DOHH2 (cell line): ENCODE measurements at regions not wholly inside any gene's neighbourhood (a gene's known extent, or its start where the extent isn't known, plus 50 kb on each side); places are given as distances from the start of the nearest gene placed in this dataset.

Experiments used
- H3F3A ChIP-seq: fragments of 200-600 bp; sonication (generic), shearing (Covaris generic); 2 replicates; pipeline ENCODE4 v1.6.0; 2016; ENCODE audit warnings: antibody characterized with exemption, mild to moderate bottlenecking; ENCODE audit not compliant: control insufficient read depth, insufficient read depth
- H3K27ac ChIP-seq: fragments of 200-600 bp; sonication (generic); 2 replicates; pipeline ENCODE4 v1.5.1; 2014; ENCODE audit warnings: low read depth, mild to moderate bottlenecking, low read length, moderate library complexity
- H3K27me3 ChIP-seq: fragments of 200-600 bp; sonication (generic); 2 replicates; pipeline ENCODE4 v1.6.1; 2014; ENCODE audit warnings: mild to moderate bottlenecking, low read length, mixed read lengths; ENCODE audit not compliant: control insufficient read depth
- H3K36me3 ChIP-seq: fragments of 200-600 bp; sonication (generic); 2 replicates; pipeline ENCODE4 v1.6.1; 2014; ENCODE audit warnings: mild to moderate bottlenecking, low read length, moderate library complexity, mixed read lengths; ENCODE audit not compliant: control insufficient read depth
- H3K4me1 ChIP-seq: fragments of 200-600 bp; sonication (generic); 2 replicates; pipeline ENCODE4 v1.6.1; 2014; ENCODE audit warnings: mild to moderate bottlenecking, low read length, mixed read lengths; ENCODE audit not compliant: control insufficient read depth
- H3K4me2 ChIP-seq: fragments of 200-600 bp; sonication (generic); 2 replicates; pipeline ENCODE4 v1.6.0; 2014; ENCODE audit warnings: mild to moderate bottlenecking, low read length, moderate library complexity
- H3K4me3 ChIP-seq: fragments of 200-600 bp; sonication (generic); 2 replicates; pipeline ENCODE4 v1.5.1; 2014; ENCODE audit warnings: mild to moderate bottlenecking, low read length, mixed read lengths
- H3K79me2 ChIP-seq: fragments of 200-600 bp; sonication (generic); 2 replicates; pipeline ENCODE4 v1.6.1; 2014; ENCODE audit warnings: mild to moderate bottlenecking, low read length, mixed read lengths; ENCODE audit not compliant: control insufficient read depth
- H3K9me2 ChIP-seq: fragments of 200-600 bp; sonication (generic); replicated peaks from 2 replicates; pipeline ENCODE4 v1.6.1; 2014; ENCODE audit warnings: mild to moderate bottlenecking, low read length, mixed read lengths; ENCODE audit not compliant: control insufficient read depth
- H3K9me3 ChIP-seq: fragments of 200-600 bp; sonication (generic); 2 replicates; pipeline ENCODE4 v1.6.1; 2014; ENCODE audit warnings: antibody characterized with exemption, low read length, mixed read lengths; ENCODE audit not compliant: control insufficient read depth, insufficient read depth
- H4K20me1 ChIP-seq: fragments of 200-600 bp; sonication (generic); 2 replicates; pipeline ENCODE4 v1.6.0; 2014; ENCODE audit warnings: low read depth, mild to moderate bottlenecking, antibody characterized with exemption, low read length, moderate library complexity; ENCODE audit not compliant: control insufficient read depth, insufficient read depth
- EZH2phosphoT487 ChIP-seq: fragments of 200-600 bp; sonication (generic); IDR thresholded peaks from 2 replicates; pipeline ENCODE4 v1.6.1; 2017; ENCODE audit warnings: borderline replicate concordance, mild to moderate bottlenecking, antibody characterized with exemption, low read length, moderate library complexity, mixed read lengths
- TF ChIP-seq, protein P1 (sequence below): fragments of 200-600 bp; sonication (generic); IDR thresholded peaks from one replicate; pipeline ENCODE4 v1.5.1; 2014; ENCODE audit warnings: antibody characterized with exemption, mild to moderate bottlenecking, low read depth, low read length; ENCODE audit not compliant: poor library complexity, severe bottlenecking

DNA sequence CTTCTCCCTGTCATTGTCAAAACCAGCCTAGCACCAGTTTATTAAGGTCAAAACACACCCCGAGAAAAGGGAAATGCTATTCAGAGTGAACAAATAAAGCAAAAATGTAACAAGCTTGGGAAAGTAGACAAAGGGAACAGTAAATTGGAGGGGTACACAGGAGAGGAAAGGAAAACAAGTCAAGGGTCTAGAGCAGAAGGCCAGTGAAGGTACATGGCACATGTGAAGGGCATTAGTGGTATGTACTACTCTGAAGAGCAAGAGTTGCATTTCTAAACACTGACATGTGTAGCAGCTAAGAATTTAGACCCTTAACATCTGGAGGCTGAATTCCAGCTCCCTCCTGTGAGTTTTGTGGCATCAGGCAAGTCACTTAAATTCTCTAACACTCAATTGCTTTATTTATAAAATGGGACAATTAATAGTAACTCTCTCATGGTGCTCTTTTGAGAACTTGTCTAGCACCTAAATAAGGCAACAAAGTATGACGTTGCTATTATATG is 244.3 kb upstream of the ADAMTS9 start:
- H4K20me1 ChIP-seq = no peaks in the 10 kb centered on the region
- no peaks in the 10 kb centered on the region for H3K4me1 ChIP-seq
- no peak overlapping the region for H3K27ac ChIP-seq
- H3K9me3 ChIP-seq = no peaks in the 10 kb centered on the region; the same call in 1 of the 2 replicates
- no peaks in the 10 kb centered on the region for H3K27me3 ChIP-seq
- no peaks in the 10 kb centered on the region for H3K9me2 ChIP-seq
- H3K4me2 ChIP-seq = no peak overlapping the region
- TF ChIP-seq EZH2phosphoT487 = no peak
- TF ChIP-seq, protein P1, sequence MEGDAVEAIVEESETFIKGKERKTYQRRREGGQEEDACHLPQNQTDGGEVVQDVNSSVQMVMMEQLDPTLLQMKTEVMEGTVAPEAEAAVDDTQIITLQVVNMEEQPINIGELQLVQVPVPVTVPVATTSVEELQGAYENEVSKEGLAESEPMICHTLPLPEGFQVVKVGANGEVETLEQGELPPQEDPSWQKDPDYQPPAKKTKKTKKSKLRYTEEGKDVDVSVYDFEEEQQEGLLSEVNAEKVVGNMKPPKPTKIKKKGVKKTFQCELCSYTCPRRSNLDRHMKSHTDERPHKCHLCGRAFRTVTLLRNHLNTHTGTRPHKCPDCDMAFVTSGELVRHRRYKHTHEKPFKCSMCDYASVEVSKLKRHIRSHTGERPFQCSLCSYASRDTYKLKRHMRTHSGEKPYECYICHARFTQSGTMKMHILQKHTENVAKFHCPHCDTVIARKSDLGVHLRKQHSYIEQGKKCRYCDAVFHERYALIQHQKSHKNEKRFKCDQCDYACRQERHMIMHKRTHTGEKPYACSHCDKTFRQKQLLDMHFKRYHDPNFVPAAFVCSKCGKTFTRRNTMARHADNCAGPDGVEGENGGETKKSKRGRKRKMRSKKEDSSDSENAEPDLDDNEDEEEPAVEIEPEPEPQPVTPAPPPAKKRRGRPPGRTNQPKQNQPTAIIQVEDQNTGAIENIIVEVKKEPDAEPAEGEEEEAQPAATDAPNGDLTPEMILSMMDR = no peak
- no peaks in the 10 kb centered on the region for H3K36me3 ChIP-seq
- H3K4me3 ChIP-seq = no peak overlapping the region
- no peaks in the 10 kb centered on the region for H3F3A ChIP-seq
- no peaks in the 10 kb centered on the region for H3K79me2 ChIP-seq

DNA sequence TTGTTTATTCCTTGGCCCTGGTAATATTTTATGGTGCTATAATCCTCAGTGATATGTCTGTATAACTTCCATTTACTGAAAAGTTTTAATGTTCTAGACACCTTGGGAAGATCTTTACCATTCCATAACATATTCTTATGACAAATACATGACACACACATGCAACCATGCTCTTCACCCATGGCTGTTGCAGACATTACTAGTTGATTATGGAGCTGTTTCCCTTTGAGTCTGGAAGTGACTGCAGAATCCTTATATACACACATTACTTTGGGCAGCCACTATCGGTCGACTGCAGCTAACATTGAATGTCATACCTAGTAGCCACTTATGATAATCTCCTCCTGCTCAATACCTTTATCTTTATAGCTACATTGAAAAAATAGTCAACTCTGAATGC is 243.1 kb upstream of the ADAMTS9 start:
- no peaks in the 10 kb centered on the region for H3F3A ChIP-seq
- no peaks in the 10 kb centered on the region for H4K20me1 ChIP-seq
- H3K4me1 ChIP-seq = no peaks in the 10 kb centered on the region
- no peaks in the 10 kb centered on the region for H3K27me3 ChIP-seq
- H3K36me3 ChIP-seq = no peaks in the 10 kb centered on the region
- no peak overlapping the region for H3K4me2 ChIP-seq
- H3K9me3 ChIP-seq = no peaks in the 10 kb centered on the region; the same call in 1 of the 2 replicates
- TF ChIP-seq, protein P1 = no peak
- TF ChIP-seq EZH2phosphoT487 = no peak
- H3K79me2 ChIP-seq = no peaks in the 10 kb centered on the region
- H3K4me3 ChIP-seq = no peak overlapping the region
- H3K27ac ChIP-seq = no peak overlapping the region
- no peaks in the 10 kb centered on the region for H3K9me2 ChIP-seq

DNA sequence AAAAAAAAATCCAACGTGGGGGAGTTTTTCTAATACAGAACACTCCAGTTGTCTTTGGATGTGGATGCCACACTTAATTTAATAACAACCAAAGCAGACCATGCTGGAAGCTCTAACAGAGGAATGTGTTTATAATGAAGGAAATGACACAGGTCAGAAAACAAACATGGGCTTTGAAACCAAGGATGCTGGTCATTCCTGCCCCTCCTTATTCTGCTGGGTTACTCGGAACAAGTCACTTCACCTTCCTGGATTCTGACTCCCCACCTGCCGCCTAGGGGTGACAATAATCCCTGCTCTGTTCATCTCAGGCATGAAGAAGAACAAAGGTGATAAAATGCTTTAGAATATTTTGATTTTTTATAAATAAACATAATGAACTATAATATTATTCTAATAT is 240.9 kb upstream of the ADAMTS9 start:
- H3K79me2 ChIP-seq = no peaks in the 10 kb centered on the region
- H3K4me3 ChIP-seq = no peak overlapping the region
- H3K4me1 ChIP-seq = no peaks in the 10 kb centered on the region
- H4K20me1 ChIP-seq = no peaks in the 10 kb centered on the region
- no peaks in the 10 kb centered on the region for H3K36me3 ChIP-seq
- H3K27ac ChIP-seq = no peak overlapping the region
- H3K4me2 ChIP-seq = no peak overlapping the region
- H3K9me2 ChIP-seq = no peaks in the 10 kb centered on the region
- no peaks in the 10 kb centered on the region for H3F3A ChIP-seq
- TF ChIP-seq, protein P1 = no peak
- TF ChIP-seq EZH2phosphoT487 = no peak
- H3K9me3 ChIP-seq = no peaks in the 10 kb centered on the region
- H3K27me3 ChIP-seq = no peaks in the 10 kb centered on the region

DNA sequence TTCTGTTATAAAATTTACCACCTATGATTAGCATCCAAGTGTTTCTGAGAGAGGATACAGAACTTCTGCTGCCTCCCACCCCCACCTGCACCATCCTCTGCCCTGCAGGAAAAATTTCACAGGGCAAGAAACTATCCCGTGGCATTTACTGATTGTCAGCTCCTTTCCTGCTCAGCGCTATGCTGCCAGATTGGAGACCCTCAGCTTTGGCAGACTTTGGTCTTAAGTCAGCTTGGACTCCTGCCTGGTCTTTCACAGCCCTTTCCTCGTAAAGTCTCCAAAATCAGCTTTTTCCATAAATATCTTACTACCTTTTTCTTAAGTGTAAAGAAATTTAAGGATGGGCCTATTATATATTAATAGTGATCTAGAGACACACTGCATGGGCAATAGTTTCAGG is 239.9 kb upstream of the ADAMTS9 start:
- H3K4me3 ChIP-seq = no peak overlapping the region
- H4K20me1 ChIP-seq = no peaks in the 10 kb centered on the region
- H3K4me1 ChIP-seq = no peaks in the 10 kb centered on the region
- H3K79me2 ChIP-seq = no peaks in the 10 kb centered on the region
- TF ChIP-seq EZH2phosphoT487 = no peak
- TF ChIP-seq, protein P1 = no peak
- no peaks in the 10 kb centered on the region for H3K27me3 ChIP-seq
- no peaks in the 10 kb centered on the region for H3F3A ChIP-seq
- no peaks in the 10 kb centered on the region for H3K9me2 ChIP-seq
- no peaks in the 10 kb centered on the region for H3K36me3 ChIP-seq
- H3K4me2 ChIP-seq = no peak overlapping the region
- no peaks in the 10 kb centered on the region for H3K9me3 ChIP-seq
- H3K27ac ChIP-seq = no peak overlapping the region
